ENCODE measurements at regions not wholly inside any gene's neighbourhood (a gene's known extent, or its start where the extent isn't known, plus 50 kb on each side); places are given as distances from the start of the nearest gene placed in this dataset.

- no peak overlapping the region for H3K14ac ChIP-seq (ENCODE audit: insufficient read length)
- no peak overlapping the region for H4K5ac ChIP-seq (ENCODE audit: insufficient read length, low read depth, low read length)
- no peak overlapping the region for H2AFZ ChIP-seq (ENCODE audit: low read length)
- no peak overlapping the region for H2AK5ac ChIP-seq (ENCODE audit: low read depth, low read length)
- H3K27ac ChIP-seq (ENCODE audit: low read depth, low read length) = no peak overlapping the region
- H3K18ac ChIP-seq (ENCODE audit: extremely low read depth, low read length) = no peak overlapping the region
- DNase-seq (ENCODE audit: low read depth in 1 of 2, low spot score in 2 of 2) (no peak), FAIRE-seq (no peak)
- no peak overlapping the region for H2BK20ac ChIP-seq (ENCODE audit: low read length)
- H2BK120ac ChIP-seq (replicated peaks; ENCODE audit: low read depth, low read length) = no peak overlapping the region
- ChIA-PET CTCF (ENCODE audit: partially characterized antibody) (interaction anchor here (0.7 to 6.9 kb wide), 8 partner anchors 9 to 121 kb away, joined by 3 to 54 read pairs (median 4); no protein-coding TSS in a partner anchor), POLR2A (ENCODE audit: partially characterized antibody) (interaction anchor here (1.1 to 2.0 kb wide), 5 partner anchors 8 to 95 kb away, joined by 3 to 9 read pairs (median 4); partner anchors contain the start of gene CHD2)
- no peak overlapping the region for H4K8ac ChIP-seq (ENCODE audit: extremely low read depth, insufficient read depth, low read length)
- H3K27me3 ChIP-seq (replicated peaks in 1 of 4; ENCODE audit: control insufficient read depth in 3 of 4, extremely low read depth in 1 of 4, insufficient read depth in 3 of 4, low read length in 3 of 4) = no peaks in the 10 kb centered on the region
- no peak overlapping the region for H3K4me2 ChIP-seq (ENCODE audit: insufficient read depth in 1 of 2, low read depth in 2 of 2, low read length in 2 of 2)
- no peaks in the 10 kb centered on the region for H3K79me1 ChIP-seq (ENCODE audit: low read depth, low read length)
- peaks cover 5% of the 10 kb centered on the region; the same call in 1 of the 2 replicates for H3K23me2 ChIP-seq (ENCODE audit: low read depth, low read length)
- no peak overlapping the region for H2BK5ac ChIP-seq (ENCODE audit: low read depth, low read length)
- WGBS, 2 experiments (ENCODE audit: extremely low coverage in 1 of 2, insufficient coverage in 1 of 2, insufficient read length in 1 of 2, insufficient replicate concordance in 2 of 2, low coverage in 1 of 2, low lambda C conversion rate in 2 of 2, missing lambda C conversion rate in 1 of 2) = 93% methylated on average over 10 of the region's 10 CpGs; no CpG with 5 or more reads in 1 of the 2 experiments
- no peak overlapping the region for H3K4ac ChIP-seq (replicated peaks; ENCODE audit: insufficient read length, low read depth, low read length)
- no peak overlapping the region for H3K56ac ChIP-seq (replicated peaks; ENCODE audit: insufficient read length, low read depth, low read length)
- peaks cover 5 to 8% (median 6%) of the 10 kb centered on the region in 4 experiments; a peak in 6 of 7 replicates for H3K4me1 ChIP-seq (replicated peaks in 1 of 4; ENCODE audit: control insufficient read depth in 3 of 4, insufficient read depth in 4 of 4, low read length in 3 of 4)
- H3K9ac ChIP-seq (replicated peaks in 1 of 4; ENCODE audit: extremely low read depth in 1 of 4, low read depth in 3 of 4, low read length in 3 of 4) = no peak overlapping the region
- no peaks in the 10 kb centered on the region for H3K36me3 ChIP-seq (ENCODE audit: control insufficient read depth in 2 of 4, insufficient read depth in 4 of 4, low read length in 3 of 4)
- no peak overlapping the region for H2BK15ac ChIP-seq (ENCODE audit: low read length)
- no peaks in the 10 kb centered on the region for H4K20me1 ChIP-seq (replicated peaks in 1 of 2; ENCODE audit: control insufficient read depth in 1 of 2, insufficient read depth in 2 of 2, low read length in 2 of 2)
- no peak overlapping the region for H2BK12ac ChIP-seq (ENCODE audit: low read depth, low read length)
- no peak overlapping the region for H3K23ac ChIP-seq (ENCODE audit: insufficient read length)
- no peak overlapping the region for H4K91ac ChIP-seq (replicated peaks; ENCODE audit: insufficient read length, low read length)
- no peaks in the 10 kb centered on the region for H3K79me2 ChIP-seq (ENCODE audit: control insufficient read depth in 1 of 2, insufficient read depth in 2 of 2, low read length in 2 of 2)
- no peaks in the 10 kb centered on the region for H3K9me3 ChIP-seq (ENCODE audit: insufficient read depth in 2 of 2, low read depth in 1 of 2, low read length in 1 of 2)
- H3K4me3 ChIP-seq (ENCODE audit: extremely low read depth in 1 of 4, insufficient read depth in 2 of 4, low read depth in 3 of 4, low read length in 4 of 4) = no peak overlapping the region
- TF ChIP-seq HDAC6 (IDR thresholded peaks at IDR 0.05; ENCODE audit: low read depth, low read length) (no peak), ATF3 (IDR thresholded peaks at IDR 0.05; ENCODE audit: insufficient read depth, low read depth, low read length) (no peak), EP300 (IDR thresholded peaks at IDR 0.05; ENCODE audit: borderline replicate concordance in 1 of 2, low read depth in 2 of 2, low read length in 2 of 2) (no peak), BCL11A (IDR thresholded peaks at IDR 0.05; ENCODE audit: low read depth in 2 of 2, low read length in 2 of 2) (no peak), HDAC2 (IDR thresholded peaks at IDR 0.05; ENCODE audit: borderline replicate concordance in 1 of 2, low read depth in 2 of 2, low read length in 2 of 2) (no peak), SP1 (IDR thresholded peaks at IDR 0.05; ENCODE audit: low read depth, low read length) (no peak), TCF12 (IDR thresholded peaks at IDR 0.05; ENCODE audit: low read depth, low read length) (no peak), ATF2 (IDR thresholded peaks at IDR 0.05; ENCODE audit: low read length) (no peak), JUN (IDR thresholded peaks at IDR 0.05; ENCODE audit: low read depth, low read length) (no peak), PHF8 (conservative IDR thresholded peaks at IDR 0.05; ENCODE audit: low read depth, low read length) (no peak)
These were observed 94.9 kb upstream of the CHD2 start for GRCh38 chr15:92805080-92805690.
